WERI-Rb-1 (cell line): ENCODE measurements at regions not wholly inside any gene's neighbourhood (a gene's known extent, or its start where the extent isn't known, plus 50 kb on each side); places are given as distances from the start of the nearest gene placed in this dataset.

Experiments
- DNase-seq: peaks from one replicate; pipeline ENCODE4 v3.0.0-alpha.2; 2020
- H3K27ac ChIP-seq: fragments of 250-450 bp; sonication (Bioruptor Pico); 2 replicates; pipeline ENCODE4 v1.5.1; 2020; ENCODE audit warnings: mild to moderate bottlenecking, moderate library complexity
- H3K27me3 ChIP-seq: fragments of 250-450 bp; sonication (Bioruptor Pico); 2 replicates; pipeline ENCODE4 v1.5.1; 2021; ENCODE audit warnings: mild to moderate bottlenecking, low read depth, moderate library complexity; ENCODE audit not compliant: insufficient read depth, severe bottlenecking
- H3K36me3 ChIP-seq: fragments of 250-450 bp; sonication (Bioruptor Pico); 2 replicates; pipeline ENCODE4 v1.5.1; 2020; ENCODE audit warnings: mild to moderate bottlenecking, moderate library complexity
- H3K4me3 ChIP-seq: 2 replicates; pipeline ENCODE4 v1.5.1; 2011; ENCODE audit warnings: low read depth, mild to moderate bottlenecking, control low read depth, low read length
- H3K9me3 ChIP-seq: fragments of 250-450 bp; sonication (Bioruptor Pico); 2 replicates; pipeline ENCODE4 v1.5.1; 2021; ENCODE audit warnings: mild to moderate bottlenecking, moderate library complexity; ENCODE audit not compliant: severe bottlenecking
- TF ChIP-seq, protein P1 (sequence below): IDR thresholded peaks from 2 replicates; pipeline ENCODE4 v1.5.1; 2011; ENCODE audit warnings: low read depth, mild to moderate bottlenecking, control low read depth, inconsistent platforms, low read length

DNA sequence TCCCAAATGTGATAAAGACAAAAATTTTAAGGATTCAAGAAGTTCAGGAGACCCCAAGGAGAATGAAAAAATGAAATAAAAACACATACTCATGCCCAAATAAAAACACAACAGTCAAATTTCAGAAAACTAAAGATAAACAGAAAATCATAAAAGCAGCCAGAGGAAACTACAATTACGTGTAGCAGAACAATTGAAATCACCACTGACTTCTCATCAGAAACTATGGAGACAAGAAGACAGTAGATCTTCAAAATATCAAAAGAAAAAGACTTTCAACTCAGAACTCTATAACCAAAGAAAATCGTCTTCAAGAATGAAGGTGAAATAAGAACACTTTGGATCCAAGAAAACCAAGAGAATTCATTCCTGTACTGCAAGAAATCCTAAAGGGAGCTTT is 54.9 kb downstream of the DIO3 start:
- H3K27me3 ChIP-seq = peaks cover 93% of the 10 kb centered on the region

DNA sequence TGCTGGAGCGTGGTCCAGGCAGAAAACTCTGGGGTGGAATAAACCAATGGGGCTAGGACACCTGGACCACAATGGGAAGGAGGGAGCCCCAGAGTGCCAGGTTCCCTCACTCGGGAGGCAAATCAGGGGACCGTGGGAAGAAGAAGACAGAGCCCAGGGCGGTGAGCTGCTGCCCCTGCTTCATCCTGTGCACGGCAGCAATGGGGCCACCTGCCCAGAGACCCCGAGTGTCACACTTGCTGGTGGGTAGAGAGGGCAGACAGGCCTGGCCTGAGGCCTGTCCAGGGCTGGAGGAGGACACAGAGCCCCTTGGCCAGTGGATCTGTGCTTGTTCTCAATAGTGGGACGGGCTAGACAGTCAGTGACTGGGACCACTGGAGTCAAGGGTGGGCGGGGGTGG is 58.2 kb downstream of the DIO3 start:
- TF ChIP-seq, protein P1, sequence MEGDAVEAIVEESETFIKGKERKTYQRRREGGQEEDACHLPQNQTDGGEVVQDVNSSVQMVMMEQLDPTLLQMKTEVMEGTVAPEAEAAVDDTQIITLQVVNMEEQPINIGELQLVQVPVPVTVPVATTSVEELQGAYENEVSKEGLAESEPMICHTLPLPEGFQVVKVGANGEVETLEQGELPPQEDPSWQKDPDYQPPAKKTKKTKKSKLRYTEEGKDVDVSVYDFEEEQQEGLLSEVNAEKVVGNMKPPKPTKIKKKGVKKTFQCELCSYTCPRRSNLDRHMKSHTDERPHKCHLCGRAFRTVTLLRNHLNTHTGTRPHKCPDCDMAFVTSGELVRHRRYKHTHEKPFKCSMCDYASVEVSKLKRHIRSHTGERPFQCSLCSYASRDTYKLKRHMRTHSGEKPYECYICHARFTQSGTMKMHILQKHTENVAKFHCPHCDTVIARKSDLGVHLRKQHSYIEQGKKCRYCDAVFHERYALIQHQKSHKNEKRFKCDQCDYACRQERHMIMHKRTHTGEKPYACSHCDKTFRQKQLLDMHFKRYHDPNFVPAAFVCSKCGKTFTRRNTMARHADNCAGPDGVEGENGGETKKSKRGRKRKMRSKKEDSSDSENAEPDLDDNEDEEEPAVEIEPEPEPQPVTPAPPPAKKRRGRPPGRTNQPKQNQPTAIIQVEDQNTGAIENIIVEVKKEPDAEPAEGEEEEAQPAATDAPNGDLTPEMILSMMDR = no peak
- no peak overlapping the region for H3K27ac ChIP-seq
- no peak for DNase-seq
- no peak overlapping the region for H3K4me3 ChIP-seq
- H3K36me3 ChIP-seq = no peaks in the 10 kb centered on the region
- H3K9me3 ChIP-seq = no peaks in the 10 kb centered on the region
- H3K27me3 ChIP-seq = peaks cover 93% of the 10 kb centered on the region

More for the DNA sequence above, 54.9 kb downstream of the DIO3 start:
- no peak overlapping the region for H3K27ac ChIP-seq
- TF ChIP-seq, protein P1 = no peak
- no peak for DNase-seq
- H3K36me3 ChIP-seq = no peaks in the 10 kb centered on the region
- no peaks in the 10 kb centered on the region for H3K9me3 ChIP-seq
- H3K4me3 ChIP-seq = no peak overlapping the region

DNA sequence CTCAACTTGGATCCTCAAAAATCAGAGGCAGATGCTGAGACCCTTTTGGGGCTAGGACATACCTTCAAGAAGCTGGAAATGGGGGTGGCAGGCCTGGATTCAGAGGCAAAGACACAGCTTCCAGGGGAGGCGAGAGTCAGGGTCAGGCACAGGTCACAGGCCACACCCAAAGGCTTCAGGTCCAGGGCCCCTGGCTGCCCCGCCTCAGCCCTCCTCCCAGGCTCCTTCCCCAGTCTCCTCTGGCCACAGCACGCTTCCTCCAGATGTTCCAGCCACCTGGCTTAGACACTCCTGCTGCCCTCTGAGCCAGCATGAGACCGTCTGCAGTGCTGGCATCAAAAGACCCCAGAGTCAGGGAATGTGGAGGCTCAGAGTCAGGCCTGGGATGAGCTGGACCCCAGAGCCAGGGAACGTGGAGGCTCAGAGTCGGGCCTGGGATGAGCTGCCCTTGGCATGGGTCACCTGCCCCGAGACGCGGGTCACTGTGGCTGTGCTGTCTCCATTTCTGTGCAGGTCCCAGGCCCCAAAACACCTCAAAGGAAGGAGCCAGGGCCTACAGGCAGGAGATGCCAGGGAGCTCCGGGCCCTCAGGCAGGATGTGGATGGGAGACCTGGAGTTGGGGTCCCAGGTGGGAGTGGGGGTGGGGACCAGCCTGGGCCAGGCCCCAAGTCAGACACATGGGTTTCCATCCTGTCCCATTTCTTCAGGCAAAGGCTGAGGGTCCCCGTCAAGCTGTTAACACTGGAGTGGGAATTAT is 58.9 kb downstream of the DIO3 start:
- TF ChIP-seq, protein P1 = no peak
- Histone ChIP-seq H3K27ac (no peak overlapping the region), H3K4me3 (no peak overlapping the region), H3K9me3 (no peaks in the 10 kb centered on the region), H3K36me3 (no peaks in the 10 kb centered on the region), H3K27me3 (peaks cover 93% of the 10 kb centered on the region)
- no peak for DNase-seq

DNA sequence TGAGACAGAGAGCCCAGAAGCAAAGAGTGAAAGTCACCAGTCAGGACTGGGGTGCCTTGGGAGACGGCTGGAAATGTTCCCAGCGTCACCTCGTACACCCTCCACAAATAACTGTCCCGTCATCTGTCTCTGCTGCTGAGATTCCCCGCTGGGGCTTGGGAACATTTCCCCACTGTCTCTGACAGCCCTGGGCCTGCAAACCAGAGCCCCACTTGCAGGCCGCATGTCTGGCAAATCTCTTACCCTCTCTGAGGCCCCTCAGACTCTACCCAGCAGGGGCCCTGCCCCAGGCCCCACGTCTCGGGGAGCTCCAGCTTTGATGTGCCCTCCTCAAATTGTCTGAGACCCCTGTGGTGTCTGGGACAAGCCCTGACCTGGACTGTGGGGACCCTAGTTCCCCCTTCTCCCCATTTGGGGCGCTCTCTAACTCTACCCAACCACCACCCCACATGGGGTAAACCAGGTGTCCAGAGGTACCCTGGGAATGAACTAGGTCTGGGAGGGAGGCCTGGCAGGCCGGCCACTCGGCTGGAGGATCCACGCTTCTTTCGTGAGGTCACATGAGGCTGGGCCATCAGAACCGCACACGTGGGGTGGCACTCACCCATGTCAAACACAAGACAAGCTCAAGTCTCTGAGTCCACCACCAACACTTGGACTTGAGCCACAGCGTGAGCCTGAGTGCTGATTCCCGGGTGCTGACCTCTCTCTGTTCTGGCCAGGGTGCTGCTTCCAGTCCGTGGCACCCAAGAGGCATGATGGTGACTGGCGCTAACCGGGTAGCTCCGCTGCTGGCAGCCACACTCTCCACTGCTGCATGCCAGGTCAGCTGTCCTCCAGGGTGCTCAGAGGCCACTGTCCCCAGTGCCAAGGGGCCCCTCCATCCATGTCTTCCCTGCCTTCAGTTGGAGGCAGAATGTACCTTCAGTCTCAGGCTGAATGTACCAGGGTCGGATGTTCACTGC is 59.8 kb downstream of the DIO3 start:
- Histone ChIP-seq H3K27ac (no peak overlapping the region), H3K4me3 (no peak overlapping the region), H3K27me3 (peaks cover 88% of the 10 kb centered on the region), H3K9me3 (no peaks in the 10 kb centered on the region), H3K36me3 (no peaks in the 10 kb centered on the region)
- TF ChIP-seq, protein P1 = no peak
- DNase-seq = no peak

DNA sequence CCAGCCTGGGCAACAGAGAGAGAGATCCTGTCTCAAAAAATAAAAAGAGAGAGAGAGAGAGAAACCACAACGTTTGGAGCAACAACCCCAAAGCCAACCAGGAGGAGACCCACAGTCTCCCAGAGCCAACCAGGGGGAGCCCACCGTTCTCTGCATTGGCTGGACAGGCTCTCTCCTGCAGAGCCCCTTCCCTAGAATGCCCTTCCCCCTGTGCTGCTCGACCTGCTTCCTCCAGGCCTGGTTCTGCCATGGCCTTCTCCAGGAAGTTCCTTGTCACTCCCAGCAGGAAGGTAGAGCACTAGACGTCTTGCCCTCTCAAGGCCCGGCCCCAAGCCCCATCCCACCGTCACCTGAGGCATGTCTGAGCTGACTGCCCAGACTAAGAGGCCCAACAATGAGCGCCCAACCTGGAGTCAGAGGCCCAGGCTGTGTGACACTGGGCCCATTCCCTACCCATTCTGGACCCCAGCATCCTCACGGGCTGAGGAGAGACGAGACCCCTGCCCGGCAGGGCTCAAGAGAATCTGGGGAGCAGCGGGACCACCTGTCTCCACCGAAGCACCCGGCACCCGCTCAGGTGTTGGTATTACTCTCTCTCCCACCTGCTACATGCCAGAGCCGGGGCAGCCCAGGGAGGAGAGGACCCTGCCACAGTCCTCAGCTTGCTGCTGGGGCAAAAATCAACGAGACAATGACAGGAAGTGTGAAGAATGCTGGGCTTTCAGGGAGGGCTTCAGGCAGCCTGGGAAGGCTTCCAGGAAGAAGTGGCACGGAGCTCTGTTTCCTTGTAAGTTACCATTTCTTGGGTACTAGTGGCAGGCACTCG is 61.2 kb downstream of the DIO3 start:
- DNase-seq = no peak
- Histone ChIP-seq H3K36me3 (no peaks in the 10 kb centered on the region), H3K27me3 (peaks cover 84% of the 10 kb centered on the region), H3K27ac (no peak overlapping the region), H3K9me3 (no peaks in the 10 kb centered on the region), H3K4me3 (no peak overlapping the region)
- TF ChIP-seq, protein P1 = no peak
